Ovary (tissue), 7 donors: ENCODE measurements at regions not wholly inside any gene's neighbourhood (a gene's known extent, or its start where the extent isn't known, plus 50 kb on each side); places are given as distances from the start of the nearest gene placed in this dataset.

ENCODE experiments used
- DNase-seq, 5 donors: peaks; one replicate each; pipeline ENCODE4 v3.0.0-alpha.2; 2019 to 2020
- H3K27ac ChIP-seq, 2 donors: fragments of 200-600 bp; one replicate each; pipeline versions ENCODE4 v1.5.1 to v1.8.0; 2019 to 2022
- H3K27me3 ChIP-seq: fragments of 200-600 bp; one replicate; pipeline ENCODE4 v1.8.0; 2022
- H3K36me3 ChIP-seq: fragments of 200-600 bp; sonication (generic); one replicate; pipeline ENCODE4 v1.5.1; 2019
- H3K4me1 ChIP-seq: one replicate; pipeline ENCODE4 v1.8.1; 2013; ENCODE audit warnings: mild to moderate bottlenecking, moderate library complexity; ENCODE audit not compliant: insufficient read depth
- H3K4me3 ChIP-seq: fragments of 200-600 bp; sonication (generic); one replicate; pipeline ENCODE4 v1.5.1; 2017
- H3K9me3 ChIP-seq, 2 donors: fragments of 200-600 bp in 1 of 2; sonication (generic) in 1 of 2; one replicate each; pipeline versions ENCODE4 v1.5.1 to v1.8.1; 2013 to 2019; ENCODE audit warnings: mild to moderate bottlenecking in 1 of 2, moderate library complexity in 1 of 2
- EP300 ChIP-seq: sonication (generic); formaldehyde crosslinking; IDR thresholded peaks from one replicate; pipeline ENCODE4 v1.6.1; 2017; ENCODE audit warnings: antibody characterized with exemption
- POLR2A ChIP-seq: fragments of 450-650 bp; IDR thresholded peaks from one replicate; pipeline ENCODE4 v1.6.1; 2017; ENCODE audit warnings: antibody characterized with exemption, mild to moderate bottlenecking, moderate library complexity
- WGBS, 3 donors: extraction: QIAGEN DNeasy Blood & Tissue Kit in 1 of 3; methylation state at CpG; one replicate each; pipeline versions ENCODE4 v1.1.5 to v1.1.7; 2013 to 2017; 5-methylcytosine and 5-hydroxymethylcytosine counted together
- intact Hi-C, 4 donors: fragments of 100-400 bp; cut with DNase I; formaldehyde crosslinking; loops; one replicate each; pipeline versions ENCODE4 v1.11.0 to v1.15.1; 2022 to 2023
- TF ChIP-seq, protein P1 (sequence below), 3 donors: fragments of 450-650 bp in 2 of 3; fragments of 200-600 bp in 1 of 3; IDR thresholded peaks; one replicate each; pipeline versions ENCODE4 v1.5.1 to v1.8.0; 2016 to 2022; ENCODE audit warnings: antibody characterized with exemption in 3 of 3, mild to moderate bottlenecking in 1 of 3
- donor health status: DM: no; HTN: no; CAD: no; lungs with moderate emphysema.
- donor health status: DM: no; HTN: no; CAD: no.
- donor health status: Bipolar disorder and iron deficiency.
- donor health status: DM: no; HTN: no; CAD: no.
- donor health status: DM: yes; HTN: yes; CAD: no.

DNA sequence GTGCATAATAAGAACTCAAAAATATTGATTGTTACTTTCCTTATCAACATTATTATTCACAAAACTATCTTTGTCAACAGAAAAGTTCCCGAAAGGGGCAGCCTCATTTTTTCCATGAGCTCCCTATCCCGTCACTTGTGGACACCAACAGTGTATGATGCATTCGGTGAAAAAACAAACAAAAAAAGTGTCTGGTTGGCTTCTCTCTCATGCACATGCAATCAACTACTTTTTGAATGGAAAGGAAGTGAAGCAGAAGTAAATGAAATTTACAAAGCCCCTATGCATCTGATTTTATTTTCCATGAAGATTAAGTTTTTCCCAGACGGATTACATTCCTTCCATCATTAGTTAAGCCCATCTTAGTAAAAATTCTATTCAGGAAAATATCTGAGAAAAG is 526.9 kb downstream of the RFC3 start:
- WGBS, 3 donors, result 62 to 82% (median 72%) methylated on average over 4 of the region's 4 CpGs
- no peaks in the 10 kb centered on the region for H3K27me3 ChIP-seq
- DNase-seq, result no peak
- no peaks in the 10 kb centered on the region for H3K9me3 ChIP-seq
- no peak overlapping the region for H3K27ac ChIP-seq
- TF ChIP-seq EP300, result no peak
- TF ChIP-seq, protein P1, sequence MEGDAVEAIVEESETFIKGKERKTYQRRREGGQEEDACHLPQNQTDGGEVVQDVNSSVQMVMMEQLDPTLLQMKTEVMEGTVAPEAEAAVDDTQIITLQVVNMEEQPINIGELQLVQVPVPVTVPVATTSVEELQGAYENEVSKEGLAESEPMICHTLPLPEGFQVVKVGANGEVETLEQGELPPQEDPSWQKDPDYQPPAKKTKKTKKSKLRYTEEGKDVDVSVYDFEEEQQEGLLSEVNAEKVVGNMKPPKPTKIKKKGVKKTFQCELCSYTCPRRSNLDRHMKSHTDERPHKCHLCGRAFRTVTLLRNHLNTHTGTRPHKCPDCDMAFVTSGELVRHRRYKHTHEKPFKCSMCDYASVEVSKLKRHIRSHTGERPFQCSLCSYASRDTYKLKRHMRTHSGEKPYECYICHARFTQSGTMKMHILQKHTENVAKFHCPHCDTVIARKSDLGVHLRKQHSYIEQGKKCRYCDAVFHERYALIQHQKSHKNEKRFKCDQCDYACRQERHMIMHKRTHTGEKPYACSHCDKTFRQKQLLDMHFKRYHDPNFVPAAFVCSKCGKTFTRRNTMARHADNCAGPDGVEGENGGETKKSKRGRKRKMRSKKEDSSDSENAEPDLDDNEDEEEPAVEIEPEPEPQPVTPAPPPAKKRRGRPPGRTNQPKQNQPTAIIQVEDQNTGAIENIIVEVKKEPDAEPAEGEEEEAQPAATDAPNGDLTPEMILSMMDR (IDR thresholded peaks at IDR 0.05), result no peak
- TF ChIP-seq POLR2A, result no peak
- intact Hi-C loops, result no loop called here
- no peaks in the 10 kb centered on the region for H3K36me3 ChIP-seq
- no peaks in the 10 kb centered on the region for H3K4me1 ChIP-seq
- H3K4me3 ChIP-seq, result no peak overlapping the region

DNA sequence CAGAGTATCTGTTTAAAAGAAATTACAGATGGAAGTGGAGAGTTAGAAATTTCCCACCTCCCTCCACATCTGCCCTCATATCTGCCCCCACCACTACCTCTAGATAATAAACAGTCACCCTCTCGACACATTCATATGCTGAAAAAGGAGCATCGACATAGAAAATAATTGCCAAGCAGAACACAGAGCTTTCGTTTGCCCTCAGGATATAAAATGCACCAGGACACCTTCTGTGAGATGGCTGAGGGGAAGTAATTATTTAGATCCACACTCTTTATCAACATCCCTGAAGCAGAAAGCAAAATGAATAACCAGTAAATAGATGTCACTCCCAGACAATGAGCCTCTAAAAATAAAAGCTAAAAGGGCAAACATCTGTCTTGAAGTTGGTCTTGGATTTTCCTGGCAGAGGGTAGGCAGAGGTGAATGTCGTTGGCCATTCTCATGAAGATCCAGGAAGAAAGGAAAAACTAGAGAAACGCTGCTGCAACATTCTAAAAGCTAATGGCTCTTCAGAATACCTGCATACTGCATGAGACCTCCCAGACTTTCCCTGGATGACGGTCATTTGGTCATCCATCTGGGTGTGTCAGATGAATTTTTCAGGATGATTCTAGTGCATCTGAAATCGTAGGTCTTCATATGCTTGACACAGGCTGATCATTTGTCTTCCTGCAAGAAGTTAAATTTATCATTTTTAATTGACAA is 527.5 kb downstream of the RFC3 start:
- TF ChIP-seq, protein P1 (IDR thresholded peaks at IDR 0.05), result no peak
- TF ChIP-seq EP300, result no peak

DNA sequence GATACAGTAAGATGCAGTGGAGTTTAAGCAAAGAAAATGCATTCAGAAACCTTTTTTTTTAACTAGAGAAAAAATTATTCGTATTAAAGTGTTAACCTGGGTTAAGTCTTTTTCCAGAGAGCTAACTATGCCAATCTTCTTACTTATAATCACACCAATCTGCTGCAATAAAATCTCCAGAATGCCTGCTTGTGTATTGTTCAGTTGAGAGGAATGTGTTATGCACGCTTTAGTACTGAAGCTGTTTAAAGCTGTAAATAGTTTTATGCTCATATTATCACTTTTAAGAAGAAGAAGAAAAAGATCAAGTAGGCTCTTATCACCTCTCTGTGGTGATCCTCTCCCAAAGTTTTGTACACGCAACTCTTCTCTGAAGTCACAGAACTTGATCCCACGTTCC is 528.7 kb downstream of the RFC3 start:
- no peaks in the 10 kb centered on the region for H3K4me1 ChIP-seq
- no peak overlapping the region for H3K4me3 ChIP-seq
- no peaks in the 10 kb centered on the region for H3K9me3 ChIP-seq
- no peak for DNase-seq
- WGBS, 3 donors, result 59 to 62% (median 60%) methylated on average over 4 of the region's 4 CpGs
- no peaks in the 10 kb centered on the region for H3K36me3 ChIP-seq
- H3K27me3 ChIP-seq, result no peaks in the 10 kb centered on the region
- intact Hi-C loops, result no loop called here
- H3K27ac ChIP-seq, result no peak overlapping the region
- TF ChIP-seq, protein P1 (IDR thresholded peaks at IDR 0.05), result no peak
- TF ChIP-seq POLR2A, result no peak
- TF ChIP-seq EP300, result no peak

More for the DNA sequence above, 527.5 kb downstream of the RFC3 start:
- no peaks in the 10 kb centered on the region for H3K27me3 ChIP-seq
- no peak overlapping the region for H3K4me3 ChIP-seq
- H3K27ac ChIP-seq, result no peak overlapping the region
- intact Hi-C loops, result no loop called here
- no peaks in the 10 kb centered on the region for H3K36me3 ChIP-seq
- no peak for DNase-seq
- 59 to 80% (median 63%) methylated on average over 7 of the region's 7 CpGs for WGBS, 3 donors
- no peaks in the 10 kb centered on the region for H3K9me3 ChIP-seq
- H3K4me1 ChIP-seq, result no peaks in the 10 kb centered on the region

DNA sequence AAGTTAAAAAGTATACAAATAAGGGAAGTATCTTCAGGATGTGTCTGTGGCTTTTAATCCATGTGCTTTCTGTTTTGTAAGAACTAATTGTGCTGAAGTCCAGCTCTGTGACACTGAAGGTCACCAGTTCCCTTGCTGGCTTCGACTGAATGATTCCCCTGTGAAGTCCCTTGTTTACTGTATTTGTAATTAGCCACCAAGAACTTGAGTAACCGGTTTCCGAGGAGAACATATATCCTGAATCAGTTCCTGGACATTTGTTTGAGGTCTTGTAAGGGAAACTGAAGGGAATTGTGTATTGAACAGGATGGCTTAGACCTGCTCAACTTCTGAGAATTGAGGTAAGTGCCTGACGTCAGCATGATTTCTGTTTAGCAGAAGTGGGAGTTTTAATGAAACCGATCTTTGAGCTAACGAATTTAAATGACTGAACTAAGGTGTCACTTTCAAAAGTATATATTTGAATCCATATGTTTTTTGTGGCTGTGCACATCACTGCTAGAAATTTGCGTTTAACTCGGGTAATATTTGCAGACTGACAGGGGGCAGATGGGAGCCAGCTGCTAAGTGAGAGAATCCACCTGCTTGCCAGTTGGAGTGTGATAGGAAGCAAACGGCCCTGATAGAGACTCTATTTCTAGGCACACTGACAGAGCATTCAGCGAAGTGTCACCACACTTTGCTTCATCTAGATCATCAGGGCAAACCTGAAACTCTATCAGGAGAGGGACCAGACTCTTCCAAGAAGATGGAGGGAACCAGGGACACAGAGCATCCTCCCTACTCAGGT is 530.0 kb downstream of the RFC3 start:
- no peaks in the 10 kb centered on the region for H3K36me3 ChIP-seq
- H3K4me3 ChIP-seq, result no peak overlapping the region
- no peak overlapping the region for H3K27ac ChIP-seq
- TF ChIP-seq, protein P1 (IDR thresholded peaks at IDR 0.05), result no peak
- no peak for TF ChIP-seq POLR2A
- no peak for TF ChIP-seq EP300
- 40 to 48% (median 44%) methylated on average over 10 of the region's 10 CpGs for WGBS, 3 donors
- no peaks in the 10 kb centered on the region for H3K9me3 ChIP-seq
- intact Hi-C loops, result no loop called here
- H3K27me3 ChIP-seq, result no peaks in the 10 kb centered on the region
- no peak for DNase-seq
- no peaks in the 10 kb centered on the region for H3K4me1 ChIP-seq
